WTC11 (cell line): ENCODE measurements at regions not wholly inside any gene's neighbourhood (a gene's known extent, or its start where the extent isn't known, plus 50 kb on each side); places are given as distances from the start of the nearest gene placed in this dataset.

Experiments
- ATAC-seq: fragments of 200-7000 bp; cut with Tn5 transposase; 2 replicates; pipeline ENCODE4 v1.10.0; 2021; ENCODE audit warnings: mild to moderate bottlenecking, moderate library complexity
- CTCF ChIA-PET: fragments of 300-600 bp; sonication (Branson Sonifier 250); formaldehyde crosslinking; loops from one replicate; lab custom pipeline; 2021; ENCODE audit warnings: antibody characterized with exemption; lab: Charles Lee
- POLR2A ChIA-PET: fragments of 350-600 bp; sonication (Branson Sonifier 250); formaldehyde crosslinking; loops from one replicate; lab custom pipeline; 2021; ENCODE audit warnings: antibody characterized with exemption; lab: Charles Lee
- DNase-seq: peaks from one replicate; pipeline ENCODE4 v3.0.0; 2021; ENCODE audit warnings: low spot score
- H3K27ac Mint-ChIP-seq: 2 replicates; pipeline ENCODE4 v1.8.0; 2021; ENCODE audit warnings: mixed read lengths
- H3K27me3 Mint-ChIP-seq: 2 replicates; pipeline ENCODE4 v1.8.0; 2021; ENCODE audit warnings: low read depth, mild to moderate bottlenecking, moderate library complexity, mixed read lengths
- H3K36me3 Mint-ChIP-seq: 2 replicates; pipeline ENCODE4 v1.8.0; 2021; ENCODE audit warnings: mixed read lengths
- H3K4me1 Mint-ChIP-seq: 2 replicates; pipeline ENCODE4 v1.8.0; 2022; ENCODE audit warnings: mixed read lengths
- H3K4me3 Mint-ChIP-seq: 2 replicates; pipeline ENCODE4 v1.8.0; 2021; ENCODE audit warnings: mild to moderate bottlenecking, moderate library complexity, mixed read lengths
- H3K9me3 Mint-ChIP-seq: 2 replicates; pipeline ENCODE4 v1.8.0; 2021; ENCODE audit warnings: mixed read lengths
- FOXP1 ChIP-seq: sonication (generic); formaldehyde crosslinking; IDR thresholded peaks from 2 replicates; pipeline ENCODE4 v1.8.0; 2022; ENCODE audit warnings: missing genetic modification reagents, mild to moderate bottlenecking, moderate library complexity, borderline replicate concordance
- GRHL2 ChIP-seq: fragments of 250-450 bp; sonication (Bioruptor Pico); IDR thresholded peaks from 2 replicates; pipeline ENCODE4 v1.8.0; 2022; ENCODE audit warnings: mild to moderate bottlenecking, moderate library complexity; ENCODE audit not compliant: insufficient replicate concordance, severe bottlenecking
- IRF1 ChIP-seq: sonication (generic); formaldehyde crosslinking; IDR thresholded peaks from 2 replicates; pipeline ENCODE4 v1.8.0; 2023; ENCODE audit warnings: missing genetic modification reagents
- MAX ChIP-seq: sonication (generic); formaldehyde crosslinking; IDR thresholded peaks from 2 replicates; pipeline ENCODE4 v1.8.0; 2022; ENCODE audit warnings: mild to moderate bottlenecking, missing genetic modification reagents
- NR1H2 ChIP-seq: sonication (generic); formaldehyde crosslinking; IDR thresholded peaks from 2 replicates; pipeline ENCODE4 v1.9.0; 2021; ENCODE audit warnings: mild to moderate bottlenecking, moderate library complexity, missing genetic modification reagents
- USF2 ChIP-seq: sonication (generic); formaldehyde crosslinking; IDR thresholded peaks from 2 replicates; pipeline ENCODE4 v1.8.1; 2023; ENCODE audit warnings: mild to moderate bottlenecking, missing genetic modification reagents, moderate library complexity
- ZNF416 ChIP-seq: fragments of 250-450 bp; sonication (Bioruptor Pico); IDR thresholded peaks from 2 replicates; pipeline ENCODE4 v1.9.0; 2021; ENCODE audit warnings: mild to moderate bottlenecking, inconsistent platforms
- ZNF425 ChIP-seq: fragments of 250-450 bp; sonication (Bioruptor Pico); conservative IDR thresholded peaks from 2 replicates; pipeline ENCODE4 v1.9.0; 2021; ENCODE audit warnings: mild to moderate bottlenecking
- ZNF532 ChIP-seq: fragments of 250-450 bp; sonication (Bioruptor Pico); IDR thresholded peaks from 2 replicates; pipeline ENCODE4 v1.9.0; 2021; ENCODE audit warnings: mild to moderate bottlenecking, borderline replicate concordance
- TF ChIP-seq, protein P1 (sequence below): sonication (generic); formaldehyde crosslinking; IDR thresholded peaks from 2 replicates; pipeline ENCODE4 v1.8.0; 2022; ENCODE audit warnings: mild to moderate bottlenecking, missing genetic modification reagents
- TF ChIP-seq, protein P2 (sequence below): fragments of 250-450 bp; sonication (Bioruptor Pico); IDR thresholded peaks from 2 replicates; pipeline ENCODE4 v1.9.0; 2021; ENCODE audit warnings: mild to moderate bottlenecking
- TF ChIP-seq, protein P3 (sequence below): sonication (generic); formaldehyde crosslinking; IDR thresholded peaks from 2 replicates; pipeline ENCODE4 v1.8.0; 2022; ENCODE audit warnings: missing genetic modification reagents

DNA sequence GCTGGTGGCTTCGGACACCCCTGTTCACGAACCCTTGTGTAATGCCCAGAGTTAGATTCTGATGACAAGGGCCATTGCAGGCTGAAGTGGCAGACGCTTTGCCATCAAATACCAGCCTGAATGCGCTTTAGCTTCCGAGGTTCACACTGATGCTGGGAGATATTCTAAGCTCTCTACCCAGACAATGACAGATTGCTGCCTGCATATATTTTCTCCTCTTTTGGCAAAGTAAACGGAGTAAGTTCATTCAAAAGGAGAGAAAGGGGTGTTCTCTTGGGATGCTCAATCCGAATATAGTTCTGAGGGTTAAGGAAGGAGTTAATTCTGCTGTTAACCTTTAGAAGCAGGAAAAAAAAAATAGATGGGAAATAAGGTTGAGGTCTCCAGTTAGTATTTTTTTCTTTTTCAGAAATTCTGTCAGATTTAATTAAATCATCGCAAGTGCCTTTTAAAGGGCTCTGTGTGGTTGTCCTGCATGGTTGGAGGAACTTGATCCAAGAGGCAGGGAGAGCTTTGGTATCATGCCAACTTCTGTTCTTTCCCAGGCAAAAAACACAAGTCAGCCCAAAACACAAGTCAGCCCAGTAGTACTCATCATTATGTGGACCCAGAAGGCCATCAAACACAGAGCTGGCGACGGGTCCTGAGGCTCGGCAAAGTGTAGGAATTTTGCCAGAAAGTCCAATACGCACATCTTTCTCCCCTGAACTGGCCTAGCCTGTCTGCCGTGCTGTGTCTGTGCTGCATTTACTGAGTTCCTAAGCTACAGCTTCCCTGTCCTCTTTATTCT is 70.9 kb upstream of the ST8SIA2 start (continued):
- TF ChIP-seq ZNF532 (CRISPR knock-in tag): no peak
- no peak for TF ChIP-seq MAX
- no peak for TF ChIP-seq IRF1 (CRISPR knock-in tag)

DNA sequence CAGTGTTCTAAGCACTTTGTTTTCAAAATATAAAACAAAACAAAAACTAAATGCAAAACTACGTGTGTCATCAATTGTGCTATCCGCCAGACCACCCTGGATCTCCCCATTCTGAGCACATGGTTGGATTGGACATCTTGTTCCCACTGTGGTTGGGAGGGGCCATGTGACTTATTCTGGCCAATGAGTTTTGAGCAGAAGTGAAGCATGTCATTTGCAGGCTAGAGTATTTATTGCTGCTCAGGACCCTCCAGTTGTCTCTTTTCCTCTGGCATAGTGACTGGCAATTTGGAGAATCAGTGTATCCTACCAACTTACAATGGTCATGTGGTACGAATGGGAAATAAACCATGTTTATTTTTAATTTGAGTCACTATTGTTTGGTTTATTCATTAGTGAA is 70.2 kb upstream of the ST8SIA2 start:
- Mint-ChIP-seq H3K4me3 (no peak overlapping the region), H3K27me3 (no peaks in the 10 kb centered on the region), H3K4me1 (0 out of 2 replicates have a peak, but pooled peaks cover 6% of the 10 kb centered on the region), H3K36me3 (no peaks in the 10 kb centered on the region), H3K9me3 (no peaks in the 10 kb centered on the region), H3K27ac (no peak overlapping the region)
- DNase-seq (no peak), ATAC-seq (no peak)
- CTCF ChIA-PET: no interaction called here
- POLR2A ChIA-PET: no interaction called here
- peak; percentile 70 for TF ChIP-seq USF2 (CRISPR knock-in tag)
- TF ChIP-seq, protein P1, sequence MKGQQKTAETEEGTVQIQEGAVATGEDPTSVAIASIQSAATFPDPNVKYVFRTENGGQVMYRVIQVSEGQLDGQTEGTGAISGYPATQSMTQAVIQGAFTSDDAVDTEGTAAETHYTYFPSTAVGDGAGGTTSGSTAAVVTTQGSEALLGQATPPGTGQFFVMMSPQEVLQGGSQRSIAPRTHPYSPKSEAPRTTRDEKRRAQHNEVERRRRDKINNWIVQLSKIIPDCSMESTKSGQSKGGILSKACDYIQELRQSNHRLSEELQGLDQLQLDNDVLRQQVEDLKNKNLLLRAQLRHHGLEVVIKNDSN (CRISPR knock-in tag): no peak; the same call in 1 of the 2 replicates
- no peak for TF ChIP-seq GRHL2 (CRISPR knock-in tag)
- TF ChIP-seq, all 79 proteins: peak for 1

DNA sequence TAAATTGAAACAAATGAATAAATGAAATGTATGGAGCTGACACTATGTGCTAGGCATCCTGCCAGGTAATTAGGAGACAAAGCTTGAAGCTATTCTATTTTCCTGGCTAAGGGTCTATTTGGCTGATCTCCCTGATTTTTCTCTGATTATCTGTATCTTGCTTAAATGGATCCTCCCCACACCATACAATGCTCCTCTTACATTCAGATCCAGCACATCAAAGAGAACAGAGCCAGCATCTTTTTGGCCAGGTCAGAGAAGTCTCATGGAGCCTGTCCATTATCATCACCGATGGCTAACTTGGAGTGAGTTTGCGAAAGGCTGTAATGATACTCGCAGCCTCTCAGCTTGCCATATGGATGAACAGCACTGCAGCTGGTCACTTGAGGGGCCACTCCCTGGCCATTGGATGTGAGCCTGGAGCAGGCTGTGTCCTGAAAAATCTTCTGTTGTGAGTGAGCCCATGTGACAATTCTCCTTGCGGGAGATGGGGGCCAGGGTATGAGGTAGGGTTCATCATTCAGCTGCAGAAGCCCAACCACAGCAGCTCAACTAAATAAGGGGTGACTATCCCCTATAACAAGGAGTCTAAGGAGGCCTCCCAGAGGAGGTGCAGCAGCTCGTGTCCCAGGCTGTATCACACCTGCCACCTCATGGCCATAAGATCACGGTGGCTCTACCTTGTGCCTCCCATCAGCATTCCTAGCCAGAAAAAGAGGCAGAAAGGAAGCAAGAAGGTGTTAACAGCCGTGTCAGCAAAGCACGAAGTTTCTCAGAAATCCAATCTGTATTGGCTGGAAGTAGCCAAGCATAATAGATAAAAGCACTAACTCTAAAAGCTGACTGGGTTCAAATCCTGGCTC is 69.3 kb upstream of the ST8SIA2 start:
- ChIA-PET CTCF (interaction anchor here (0.8 to 1.0 kb wide), 2 partner anchors 45 to 227 kb away, joined by 3 to 4 read pairs; no protein-coding TSS in a partner anchor), POLR2A (no interaction called here)
- Mint-ChIP-seq H3K27me3 (no peaks in the 10 kb centered on the region), H3K4me3 (no peak overlapping the region), H3K27ac (no peak overlapping the region), H3K36me3 (no peaks in the 10 kb centered on the region), H3K4me1 (0 out of 2 replicates have a peak, but pooled peaks cover 6% of the 10 kb centered on the region), H3K9me3 (no peaks in the 10 kb centered on the region)
- no peak for DNase-seq
- ATAC-seq: no peak
- no peak for TF ChIP-seq ZNF416 (CRISPR knock-in tag)
- TF ChIP-seq, protein P2, sequence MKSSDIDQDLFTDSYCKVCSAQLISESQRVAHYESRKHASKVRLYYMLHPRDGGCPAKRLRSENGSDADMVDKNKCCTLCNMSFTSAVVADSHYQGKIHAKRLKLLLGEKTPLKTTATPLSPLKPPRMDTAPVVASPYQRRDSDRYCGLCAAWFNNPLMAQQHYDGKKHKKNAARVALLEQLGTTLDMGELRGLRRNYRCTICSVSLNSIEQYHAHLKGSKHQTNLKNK (CRISPR knock-in tag): no peak
- TF ChIP-seq NR1H2 (CRISPR knock-in tag): no peak
- TF ChIP-seq, protein P3, sequence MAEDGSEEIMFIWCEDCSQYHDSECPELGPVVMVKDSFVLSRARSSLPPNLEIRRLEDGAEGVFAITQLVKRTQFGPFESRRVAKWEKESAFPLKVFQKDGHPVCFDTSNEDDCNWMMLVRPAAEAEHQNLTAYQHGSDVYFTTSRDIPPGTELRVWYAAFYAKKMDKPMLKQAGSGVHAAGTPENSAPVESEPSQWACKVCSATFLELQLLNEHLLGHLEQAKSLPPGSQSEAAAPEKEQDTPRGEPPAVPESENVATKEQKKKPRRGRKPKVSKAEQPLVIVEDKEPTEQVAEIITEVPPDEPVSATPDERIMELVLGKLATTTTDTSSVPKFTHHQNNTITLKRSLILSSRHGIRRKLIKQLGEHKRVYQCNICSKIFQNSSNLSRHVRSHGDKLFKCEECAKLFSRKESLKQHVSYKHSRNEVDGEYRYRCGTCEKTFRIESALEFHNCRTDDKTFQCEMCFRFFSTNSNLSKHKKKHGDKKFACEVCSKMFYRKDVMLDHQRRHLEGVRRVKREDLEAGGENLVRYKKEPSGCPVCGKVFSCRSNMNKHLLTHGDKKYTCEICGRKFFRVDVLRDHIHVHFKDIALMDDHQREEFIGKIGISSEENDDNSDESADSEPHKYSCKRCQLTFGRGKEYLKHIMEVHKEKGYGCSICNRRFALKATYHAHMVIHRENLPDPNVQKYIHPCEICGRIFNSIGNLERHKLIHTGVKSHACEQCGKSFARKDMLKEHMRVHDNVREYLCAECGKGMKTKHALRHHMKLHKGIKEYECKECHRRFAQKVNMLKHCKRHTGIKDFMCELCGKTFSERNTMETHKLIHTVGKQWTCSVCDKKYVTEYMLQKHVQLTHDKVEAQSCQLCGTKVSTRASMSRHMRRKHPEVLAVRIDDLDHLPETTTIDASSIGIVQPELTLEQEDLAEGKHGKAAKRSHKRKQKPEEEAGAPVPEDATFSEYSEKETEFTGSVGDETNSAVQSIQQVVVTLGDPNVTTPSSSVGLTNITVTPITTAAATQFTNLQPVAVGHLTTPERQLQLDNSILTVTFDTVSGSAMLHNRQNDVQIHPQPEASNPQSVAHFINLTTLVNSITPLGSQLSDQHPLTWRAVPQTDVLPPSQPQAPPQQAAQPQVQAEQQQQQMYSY (CRISPR knock-in tag): no peak
- TF ChIP-seq FOXP1 (CRISPR knock-in tag): no peak
- no peak for TF ChIP-seq ZNF425 (CRISPR knock-in tag)
